ENCODE measurements at regions not wholly inside any gene's neighbourhood (a gene's known extent, or its start where the extent isn't known, plus 50 kb on each side); places are given as distances from the start of the nearest gene placed in this dataset.

- no peak for TF ChIP-seq EGR1 (IDR thresholded peaks at IDR 0.05)
- no peak for TF ChIP-seq ZBTB7A (IDR thresholded peaks at IDR 0.05; ENCODE audit: low read depth)
- TF ChIP-seq, protein P1, sequence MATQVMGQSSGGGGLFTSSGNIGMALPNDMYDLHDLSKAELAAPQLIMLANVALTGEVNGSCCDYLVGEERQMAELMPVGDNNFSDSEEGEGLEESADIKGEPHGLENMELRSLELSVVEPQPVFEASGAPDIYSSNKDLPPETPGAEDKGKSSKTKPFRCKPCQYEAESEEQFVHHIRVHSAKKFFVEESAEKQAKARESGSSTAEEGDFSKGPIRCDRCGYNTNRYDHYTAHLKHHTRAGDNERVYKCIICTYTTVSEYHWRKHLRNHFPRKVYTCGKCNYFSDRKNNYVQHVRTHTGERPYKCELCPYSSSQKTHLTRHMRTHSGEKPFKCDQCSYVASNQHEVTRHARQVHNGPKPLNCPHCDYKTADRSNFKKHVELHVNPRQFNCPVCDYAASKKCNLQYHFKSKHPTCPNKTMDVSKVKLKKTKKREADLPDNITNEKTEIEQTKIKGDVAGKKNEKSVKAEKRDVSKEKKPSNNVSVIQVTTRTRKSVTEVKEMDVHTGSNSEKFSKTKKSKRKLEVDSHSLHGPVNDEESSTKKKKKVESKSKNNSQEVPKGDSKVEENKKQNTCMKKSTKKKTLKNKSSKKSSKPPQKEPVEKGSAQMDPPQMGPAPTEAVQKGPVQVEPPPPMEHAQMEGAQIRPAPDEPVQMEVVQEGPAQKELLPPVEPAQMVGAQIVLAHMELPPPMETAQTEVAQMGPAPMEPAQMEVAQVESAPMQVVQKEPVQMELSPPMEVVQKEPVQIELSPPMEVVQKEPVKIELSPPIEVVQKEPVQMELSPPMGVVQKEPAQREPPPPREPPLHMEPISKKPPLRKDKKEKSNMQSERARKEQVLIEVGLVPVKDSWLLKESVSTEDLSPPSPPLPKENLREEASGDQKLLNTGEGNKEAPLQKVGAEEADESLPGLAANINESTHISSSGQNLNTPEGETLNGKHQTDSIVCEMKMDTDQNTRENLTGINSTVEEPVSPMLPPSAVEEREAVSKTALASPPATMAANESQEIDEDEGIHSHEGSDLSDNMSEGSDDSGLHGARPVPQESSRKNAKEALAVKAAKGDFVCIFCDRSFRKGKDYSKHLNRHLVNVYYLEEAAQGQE (IDR thresholded peaks at IDR 0.05; ENCODE audit: low read depth) = no peak
- no peak for TF ChIP-seq TCF12 (IDR thresholded peaks at IDR 0.05; ENCODE audit: low read depth)
- TF ChIP-seq, protein P2, sequence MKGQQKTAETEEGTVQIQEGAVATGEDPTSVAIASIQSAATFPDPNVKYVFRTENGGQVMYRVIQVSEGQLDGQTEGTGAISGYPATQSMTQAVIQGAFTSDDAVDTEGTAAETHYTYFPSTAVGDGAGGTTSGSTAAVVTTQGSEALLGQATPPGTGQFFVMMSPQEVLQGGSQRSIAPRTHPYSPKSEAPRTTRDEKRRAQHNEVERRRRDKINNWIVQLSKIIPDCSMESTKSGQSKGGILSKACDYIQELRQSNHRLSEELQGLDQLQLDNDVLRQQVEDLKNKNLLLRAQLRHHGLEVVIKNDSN (IDR thresholded peaks at IDR 0.05) = no peak
- no peak for TF ChIP-seq CREB1 (IDR thresholded peaks at IDR 0.05; ENCODE audit: low read depth)
- TF ChIP-seq FOXM1 (IDR thresholded peaks at IDR 0.05; ENCODE audit: borderline replicate concordance, low read depth) = no peak
- no peak for TF ChIP-seq TEAD4 (IDR thresholded peaks at IDR 0.05)
- TF ChIP-seq NFIC (IDR thresholded peaks at IDR 0.05) = no peak
These were observed 190.9 kb upstream of the FREM1 start for GRCh38 chr9:15101095-15101494.

GRCh38 chr9:15100571-15100970 is 190.3 kb upstream of the FREM1 start:
- TF ChIP-seq ZBTB7A (IDR thresholded peaks at IDR 0.05; ENCODE audit: low read depth) = no peak
- no peak for TF ChIP-seq TEAD4 (IDR thresholded peaks at IDR 0.05)
- TF ChIP-seq, protein P3, sequence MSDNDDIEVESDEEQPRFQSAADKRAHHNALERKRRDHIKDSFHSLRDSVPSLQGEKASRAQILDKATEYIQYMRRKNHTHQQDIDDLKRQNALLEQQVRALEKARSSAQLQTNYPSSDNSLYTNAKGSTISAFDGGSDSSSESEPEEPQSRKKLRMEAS (IDR thresholded peaks at IDR 0.05) = no peak
- TF ChIP-seq TCF12 (IDR thresholded peaks at IDR 0.05; ENCODE audit: low read depth) = no peak
- no peak for TF ChIP-seq FOXM1 (IDR thresholded peaks at IDR 0.05; ENCODE audit: borderline replicate concordance, low read depth)
- no peak for TF ChIP-seq EGR1 (IDR thresholded peaks at IDR 0.05)
- TF ChIP-seq CEBPB (IDR thresholded peaks at IDR 0.05) = no peak
- TF ChIP-seq RAD21 (IDR thresholded peaks at IDR 0.05; ENCODE audit: low read depth) = no peak
- no peak for TF ChIP-seq CREB1 (IDR thresholded peaks at IDR 0.05; ENCODE audit: low read depth)
- TF ChIP-seq TAF1 (IDR thresholded peaks at IDR 0.05; ENCODE audit: low read depth) = no peak
- TF ChIP-seq EP300 (IDR thresholded peaks at IDR 0.05; ENCODE audit: borderline replicate concordance) = no peak
- no peak for TF ChIP-seq NFIC (IDR thresholded peaks at IDR 0.05)
- TF ChIP-seq, protein P2 (IDR thresholded peaks at IDR 0.05) = no peak

DNA sequence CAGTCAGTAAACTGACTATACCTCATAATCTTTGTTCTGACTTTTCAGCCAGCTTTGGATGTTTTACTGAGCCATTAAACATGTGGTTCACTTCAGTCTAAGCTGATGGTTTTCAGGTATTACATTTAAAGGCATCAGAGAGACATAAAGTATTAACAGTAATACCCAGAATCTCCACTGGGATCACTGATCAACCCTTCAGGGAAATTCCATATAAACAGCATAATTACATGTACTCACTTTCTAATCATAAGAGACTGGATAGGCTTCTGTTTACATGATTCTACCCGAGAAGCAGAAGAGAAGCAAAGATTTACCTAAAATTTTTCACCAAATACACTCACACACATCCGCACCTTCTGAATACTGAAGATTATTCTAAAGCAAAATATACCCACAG is 186.7 kb upstream of the FREM1 start:
- TF ChIP-seq CREB1 (IDR thresholded peaks at IDR 0.05; ENCODE audit: low read depth) (no peak), RAD21 (IDR thresholded peaks at IDR 0.05; ENCODE audit: low read depth) (no peak), EGR1 (IDR thresholded peaks at IDR 0.05) (no peak), CEBPB (IDR thresholded peaks at IDR 0.05) (no peak), YY1 (IDR thresholded peaks at IDR 0.05; ENCODE audit: low read depth) (no peak), TEAD4 (IDR thresholded peaks at IDR 0.05) (no peak), FOXM1 (IDR thresholded peaks at IDR 0.05; ENCODE audit: borderline replicate concordance, low read depth) (no peak), TAF1 (IDR thresholded peaks at IDR 0.05; ENCODE audit: low read depth) (no peak)
- TF ChIP-seq, protein P2 (IDR thresholded peaks at IDR 0.05) = no peak
- TF ChIP-seq, protein P1 (IDR thresholded peaks at IDR 0.05; ENCODE audit: low read depth) = no peak
- TF ChIP-seq, protein P3 (IDR thresholded peaks at IDR 0.05) = no peak

DNA sequence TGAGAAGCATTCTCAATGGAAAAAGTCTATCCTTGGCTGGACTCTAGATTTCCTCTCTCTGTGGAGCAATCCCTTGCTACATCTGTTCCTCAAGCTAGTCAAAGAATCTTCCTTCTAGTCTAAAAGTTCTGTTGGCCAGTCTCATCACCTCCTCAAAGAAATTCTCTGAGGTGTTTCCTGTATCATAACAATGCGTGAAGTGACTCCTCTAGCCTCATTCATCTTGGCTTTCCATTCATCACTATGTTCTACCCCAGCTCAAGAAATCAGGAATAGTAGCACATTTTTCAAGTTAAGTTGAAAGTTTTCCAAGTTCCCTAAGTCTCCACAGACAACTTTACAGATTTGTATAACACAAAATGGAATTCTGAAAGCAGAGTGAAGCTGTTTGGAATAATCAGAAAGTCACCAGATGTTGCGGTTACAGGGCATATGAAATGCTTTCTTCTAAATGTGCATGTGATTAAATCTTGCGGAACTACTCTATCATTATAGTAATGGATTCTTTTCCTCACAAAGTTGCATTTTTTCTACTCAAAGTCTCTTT is 176.6 kb upstream of the FREM1 start:
- TF ChIP-seq TEAD4 (IDR thresholded peaks at IDR 0.05) = no peak
- no peak for TF ChIP-seq RAD21 (IDR thresholded peaks at IDR 0.05; ENCODE audit: low read depth)
- TF ChIP-seq EGR1 (IDR thresholded peaks at IDR 0.05) = no peak
- no peak for TF ChIP-seq ZBTB7A (IDR thresholded peaks at IDR 0.05; ENCODE audit: low read depth)
- no peak for TF ChIP-seq YY1 (IDR thresholded peaks at IDR 0.05; ENCODE audit: low read depth)
- TF ChIP-seq, protein P2 (IDR thresholded peaks at IDR 0.05) = no peak
- no peak for TF ChIP-seq TCF12 (IDR thresholded peaks at IDR 0.05; ENCODE audit: low read depth)
- no peak for TF ChIP-seq TAF1 (IDR thresholded peaks at IDR 0.05; ENCODE audit: low read depth)

- TF ChIP-seq NFIC (IDR thresholded peaks at IDR 0.05) = no peak
These were observed 176.0 kb upstream of the FREM1 start for GRCh38 chr9:15086156-15086763.

All from Ishikawa (cell line).